Inflammatory macrophage (primary cell): ENCODE measurements at regions not wholly inside any gene's neighbourhood (a gene's known extent, or its start where the extent isn't known, plus 50 kb on each side); places are given as distances from the start of the nearest gene placed in this dataset.
A peak's percentile ranks its signal among the peaks of the same experiment; 100 is the strongest.

Experiments
- DNase-seq, 2 donors: peaks; one replicate each; pipeline ENCODE4 v3.0.0-alpha.2; 2020 to 2022

GRCh38 chrX:78213331-78213730, 73.9 kb upstream of the TAF9B start:
- DNase-seq: no peak

- DNase-seq: peak in 1 of 2 donors; percentile 17
Observed at GRCh38 chrX:78199851-78200250, 60.4 kb upstream of the TAF9B start.
